HG02678 (cell line): ENCODE measurements at regions not wholly inside any gene's neighbourhood (a gene's known extent, or its start where the extent isn't known, plus 50 kb on each side); places are given as distances from the start of the nearest gene placed in this dataset.
A peak's percentile ranks its signal among the peaks of the same experiment; 100 is the strongest.
"Not testable (repeated sequence)": the region's sequence is repeated elsewhere in the genome, so short reads cannot be mapped to it uniquely, and the experiment has no call there.

Experiments
- ATAC-seq: cut with Tn5 transposase; IDR thresholded peaks from one replicate; pipeline ENCODE4 v1.9.1; 2021; ENCODE audit warnings: mild to moderate bottlenecking, moderate library complexity; ENCODE audit not compliant: unreplicated experiment

DNA sequence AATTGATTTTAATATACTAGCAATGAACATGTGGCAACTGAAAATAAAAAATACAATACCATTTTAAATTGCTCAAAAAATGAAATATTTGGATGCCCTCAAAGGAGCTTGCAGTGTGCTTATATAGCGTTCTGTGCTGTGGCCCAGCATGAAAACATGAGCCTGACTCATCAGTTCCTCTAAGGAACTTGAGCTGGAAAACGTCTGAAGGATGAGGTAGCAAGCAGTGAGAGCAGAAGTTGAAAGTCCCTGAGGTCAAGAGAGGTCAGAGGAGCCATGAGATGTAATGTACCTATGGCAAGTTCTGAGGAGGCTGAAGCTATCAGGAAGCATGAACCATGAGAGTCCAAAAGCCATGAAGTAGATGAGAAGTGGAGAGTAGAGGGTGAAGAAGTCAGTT is 59.7 kb downstream of the HMGB3 start:
- no peak for ATAC-seq

DNA sequence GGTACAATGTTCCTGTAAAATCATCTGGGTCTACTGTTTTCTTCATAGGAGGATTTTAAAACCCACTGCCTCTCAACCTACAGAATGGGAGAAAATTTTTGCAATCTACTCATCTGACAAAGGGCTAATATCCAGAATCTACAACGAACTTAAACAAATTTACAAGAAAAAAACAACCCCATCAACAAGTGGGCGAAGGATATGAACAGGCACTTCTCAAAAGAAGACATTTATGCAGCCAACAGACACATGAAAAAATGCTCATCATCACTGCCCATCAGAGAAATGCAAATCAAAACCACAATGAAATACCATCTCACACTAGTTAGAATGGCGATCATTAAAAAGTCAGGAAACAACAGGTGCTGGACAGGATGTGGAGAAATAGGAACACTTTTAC is 83.2 kb downstream of the HMGB3 start:
- not testable (repeated sequence) for ATAC-seq

DNA sequence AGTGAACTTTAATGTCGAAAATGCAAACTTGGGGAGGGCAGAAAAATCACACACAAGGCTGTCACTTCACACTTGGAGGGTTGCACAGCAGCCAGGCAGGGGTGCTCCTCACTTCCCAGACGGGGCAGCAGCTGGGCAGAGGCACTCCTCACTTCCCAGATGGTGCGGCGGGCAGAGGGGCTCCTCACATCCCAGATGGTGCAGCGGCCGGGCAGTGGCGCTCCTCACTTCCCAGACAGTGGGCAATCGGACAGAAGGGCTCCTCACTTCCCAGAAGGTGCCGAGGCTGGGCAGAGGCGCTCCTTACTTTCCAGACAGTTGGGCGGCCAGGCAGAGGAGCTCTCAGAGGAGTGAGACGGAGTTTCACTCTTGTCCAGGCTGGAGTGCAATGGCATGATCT is 90.6 kb downstream of the HMGB3 start:
- ATAC-seq, result no peak

DNA sequence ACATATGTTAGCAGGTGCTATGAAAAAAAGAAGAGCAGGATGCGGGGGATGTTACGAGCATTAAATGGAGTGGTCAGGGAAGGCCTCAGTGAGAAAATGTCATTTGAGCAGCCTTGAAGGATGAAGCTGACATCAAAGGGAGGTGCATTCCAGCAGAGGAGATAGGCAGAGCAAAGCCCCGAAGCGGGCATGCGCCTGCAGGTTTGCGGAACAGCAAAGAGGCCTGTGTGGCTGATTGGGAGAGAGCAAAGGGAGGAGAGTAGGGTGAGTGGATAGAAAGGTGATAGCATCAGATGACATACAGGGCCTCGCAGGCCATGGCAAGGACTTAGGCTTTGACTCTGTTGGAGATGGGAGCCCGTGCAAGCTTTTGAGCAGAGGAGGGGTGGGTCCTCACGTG is 95.4 kb upstream of the GPR50 start:
- ATAC-seq, result no peak

DNA sequence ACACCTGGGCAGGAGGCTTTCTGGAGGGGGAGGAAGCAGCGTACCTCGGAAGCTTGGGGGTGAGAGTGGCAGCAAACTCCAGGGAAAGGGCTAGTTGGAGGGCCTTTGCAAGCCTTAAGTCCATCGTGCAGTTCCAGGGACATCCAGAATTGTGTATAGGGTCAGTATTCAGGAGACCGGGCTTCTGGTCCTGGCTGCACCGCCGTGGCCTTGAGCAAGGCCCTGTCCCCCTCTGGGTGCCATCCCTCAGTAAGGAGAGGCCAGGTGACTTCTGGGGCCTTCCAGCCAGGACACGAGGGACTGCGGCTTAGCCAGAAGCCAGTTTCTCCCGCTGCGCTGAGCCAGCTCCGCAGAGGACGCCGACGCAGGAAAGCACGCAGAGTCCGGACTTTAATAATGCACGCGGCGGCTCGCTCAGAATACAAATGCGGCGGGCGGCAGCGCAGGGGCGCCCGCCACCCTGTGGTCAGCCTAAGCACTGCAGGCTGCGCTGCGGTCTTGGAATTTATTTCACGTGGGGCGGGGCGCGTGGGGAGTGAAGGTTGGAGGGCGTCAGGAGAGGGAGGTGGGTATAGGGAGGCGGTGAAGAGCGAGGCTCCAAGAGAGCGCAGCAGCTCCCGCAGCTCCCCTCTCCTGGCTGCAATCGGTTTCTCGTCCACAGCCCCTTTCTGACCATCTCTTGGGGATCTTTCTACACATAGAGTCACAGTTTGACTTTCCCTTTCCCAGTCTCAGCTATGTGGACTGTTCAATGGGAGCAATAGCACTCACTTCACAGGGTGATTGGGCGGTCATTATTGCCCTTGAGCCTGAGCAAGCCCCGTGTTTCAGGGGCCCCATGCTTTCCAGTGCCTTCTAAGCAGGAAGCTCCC is 94.1 kb upstream of the GPR50 start:
- ATAC-seq, result peak; percentile 95

DNA sequence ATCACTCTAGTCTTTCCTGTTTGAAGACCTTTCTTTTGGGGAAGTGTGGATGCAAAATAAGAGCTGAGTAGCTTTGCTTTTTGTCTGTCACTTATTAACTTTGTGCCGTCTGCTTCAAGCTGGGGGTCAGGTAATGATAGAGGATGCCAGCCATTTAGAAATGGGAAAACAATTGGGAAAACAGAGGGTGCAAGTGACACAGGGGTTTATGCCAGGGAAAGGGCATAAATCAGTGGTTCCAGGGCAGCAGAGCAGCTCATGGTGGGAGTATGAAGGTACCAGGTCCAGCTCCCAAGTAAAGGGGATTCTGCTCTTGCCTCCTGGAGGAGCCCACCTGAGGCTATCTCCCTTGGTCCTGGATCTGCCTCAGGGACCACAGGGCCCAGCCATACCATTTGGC is 91.9 kb upstream of the GPR50 start:
- no peak for ATAC-seq

DNA sequence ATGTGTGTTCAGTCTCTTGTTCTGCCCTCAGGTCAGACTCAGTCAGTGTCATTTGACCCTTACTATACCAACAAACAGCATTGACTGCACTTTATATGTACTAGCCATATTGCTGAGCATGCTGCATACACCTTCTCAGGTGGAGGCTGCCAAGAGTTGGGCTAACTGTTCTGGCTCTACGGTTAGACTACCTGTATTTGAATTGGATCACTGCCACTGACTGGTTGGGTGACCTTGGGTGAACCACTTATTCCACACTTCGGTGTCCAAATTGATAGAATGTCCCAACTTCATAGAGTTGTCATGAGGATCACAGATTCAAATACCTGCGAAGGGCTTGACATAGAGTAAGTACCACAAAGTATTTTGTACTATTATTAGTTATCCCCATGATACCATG is 91.2 kb upstream of the GPR50 start:
- ATAC-seq, result no peak

DNA sequence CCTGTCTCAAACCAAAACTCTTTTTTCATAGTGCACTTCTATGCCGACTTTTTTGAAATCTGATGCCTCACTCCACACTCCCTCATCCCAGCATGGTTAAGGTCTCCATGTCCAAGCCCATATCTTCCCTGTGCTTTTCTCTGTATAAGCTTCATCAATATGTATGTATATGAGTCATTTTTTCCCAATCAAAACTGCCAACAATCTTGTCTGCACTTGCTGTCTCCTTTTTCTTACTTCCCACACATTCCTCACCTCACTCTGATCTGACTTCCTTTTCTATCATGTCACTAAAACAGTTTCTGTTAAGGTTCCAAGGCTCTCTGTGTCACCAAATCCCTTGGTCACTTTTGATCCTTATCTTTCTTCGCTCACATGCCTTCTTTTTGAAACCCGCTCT is 88.2 kb upstream of the GPR50 start:
- no peak for ATAC-seq

DNA sequence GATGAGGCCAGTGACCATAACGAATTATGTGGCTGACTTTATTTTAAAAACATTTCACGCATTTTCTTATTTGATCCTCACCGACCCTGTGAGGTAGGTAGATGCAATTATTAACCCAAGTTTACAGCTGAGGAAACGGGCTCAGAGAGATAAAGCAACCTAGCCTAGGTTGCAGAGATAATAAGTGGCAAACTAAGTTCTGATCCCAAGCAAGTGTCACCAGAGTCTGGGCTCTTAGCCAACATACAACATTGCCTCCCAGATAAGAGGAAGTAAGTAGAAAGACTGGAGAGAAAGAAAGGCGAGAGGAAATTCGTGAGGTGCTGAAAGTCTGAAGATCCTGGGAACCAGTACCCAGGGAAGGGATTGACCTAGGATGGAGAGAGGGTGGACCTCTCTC is 77.4 kb upstream of the GPR50 start:
- ATAC-seq, result no peak

DNA sequence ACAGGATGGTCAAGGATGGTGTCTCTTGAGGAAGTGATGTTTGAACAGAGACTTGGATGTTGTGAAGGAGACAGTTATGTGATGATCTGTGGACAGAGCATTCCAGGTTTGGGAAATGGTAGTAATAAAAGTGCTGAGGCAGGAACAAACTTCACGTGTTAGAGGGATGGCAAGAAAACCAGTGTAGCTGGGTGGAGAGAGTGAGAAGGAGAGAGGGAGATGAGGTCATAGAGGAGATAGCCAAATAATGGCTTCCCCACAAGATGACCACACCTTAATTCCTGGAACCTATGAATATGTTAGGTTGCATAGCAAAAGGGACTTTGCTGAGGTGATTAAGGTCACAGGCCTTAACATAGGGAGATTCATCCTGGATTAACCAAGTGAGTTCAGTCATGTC is 75.6 kb upstream of the GPR50 start:
- no peak for ATAC-seq

DNA sequence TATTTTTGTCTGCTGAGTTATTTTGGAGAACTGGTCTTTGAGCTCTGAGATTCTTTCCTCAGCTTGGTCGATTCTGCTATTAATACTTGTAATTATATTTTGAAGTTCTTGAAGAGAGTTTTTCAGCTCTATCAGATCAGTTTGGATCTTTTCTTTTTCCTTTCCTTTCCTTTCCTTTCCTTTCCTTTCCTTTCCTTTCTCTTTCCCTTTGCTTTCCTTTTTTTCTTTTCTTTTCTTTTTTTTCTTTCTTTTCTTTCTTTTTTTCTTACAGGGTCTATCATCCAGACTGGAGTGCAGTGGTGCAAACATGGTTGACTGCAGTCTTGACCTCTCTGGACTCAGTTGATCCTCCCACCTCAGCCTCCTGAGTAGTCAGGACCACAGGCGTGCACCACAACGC is 63.2 kb upstream of the GPR50 start:
- ATAC-seq, result not testable (repeated sequence)
